DMS53 treated with DMSO at 0.1 percent for 48 hours (cell line): ENCODE measurements at regions not wholly inside any gene's neighbourhood (a gene's known extent, or its start where the extent isn't known, plus 50 kb on each side); places are given as distances from the start of the nearest gene placed in this dataset.

ENCODE experiments used
- DNase-seq: peaks from one replicate; lab custom pipeline; 2025; ENCODE audit not compliant: unreplicated experiment; lab: John Stamatoyannopoulos, UW

DNA sequence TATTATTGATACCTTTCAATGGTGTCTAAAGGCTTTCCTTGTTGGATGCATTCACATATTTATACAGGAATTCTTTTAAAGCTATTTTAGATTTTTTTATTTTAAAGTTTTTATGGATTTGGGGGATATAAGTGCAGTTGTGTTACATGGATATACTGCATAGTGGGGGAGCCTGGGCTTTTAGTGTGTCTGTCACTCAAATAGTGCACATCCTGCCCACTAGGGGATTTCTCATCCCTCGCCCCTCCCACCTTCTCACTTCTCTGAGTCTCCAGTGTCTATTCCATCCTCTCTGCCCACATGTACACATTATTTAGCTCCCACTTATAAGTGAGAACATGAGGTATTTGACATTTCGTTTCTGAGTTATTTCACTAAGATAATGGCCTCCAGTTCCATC, 154.0 kb upstream of the MKI67 start:
- DNase-seq, result no peak

- no peak for DNase-seq
Observed at GRCh38 chr10:128281343-128281742, 155.1 kb upstream of the MKI67 start.

GRCh38 chr10:128281861-128282260, 155.6 kb upstream of the MKI67 start:
- DNase-seq, result no peak

- no peak for DNase-seq
Observed at GRCh38 chr10:128286141-128286761, 160.0 kb upstream of the MKI67 start.

- no peak for DNase-seq
Observed at GRCh38 chr10:128286762-128287500, 160.7 kb upstream of the MKI67 start.

DNA sequence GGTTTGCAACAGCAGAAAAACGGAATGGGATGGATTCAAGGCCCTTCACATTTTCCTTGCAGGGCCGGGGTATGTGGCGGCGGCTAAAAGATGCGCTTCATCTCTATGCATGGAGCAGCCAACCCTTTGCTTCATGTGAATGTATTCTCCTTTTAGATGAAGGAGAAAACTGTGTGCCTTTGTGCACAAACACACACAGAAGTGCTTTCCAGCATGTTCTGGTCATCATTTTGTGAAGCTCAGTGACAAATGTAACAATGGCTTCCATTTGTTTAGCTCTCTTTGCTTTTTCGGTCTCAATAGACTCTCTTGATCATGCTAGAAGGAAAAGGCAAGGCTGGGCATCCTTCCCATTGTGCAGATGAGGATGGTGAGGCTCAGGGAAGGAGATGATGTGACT, 161.7 kb upstream of the MKI67 start:
- DNase-seq, result no peak

DNA sequence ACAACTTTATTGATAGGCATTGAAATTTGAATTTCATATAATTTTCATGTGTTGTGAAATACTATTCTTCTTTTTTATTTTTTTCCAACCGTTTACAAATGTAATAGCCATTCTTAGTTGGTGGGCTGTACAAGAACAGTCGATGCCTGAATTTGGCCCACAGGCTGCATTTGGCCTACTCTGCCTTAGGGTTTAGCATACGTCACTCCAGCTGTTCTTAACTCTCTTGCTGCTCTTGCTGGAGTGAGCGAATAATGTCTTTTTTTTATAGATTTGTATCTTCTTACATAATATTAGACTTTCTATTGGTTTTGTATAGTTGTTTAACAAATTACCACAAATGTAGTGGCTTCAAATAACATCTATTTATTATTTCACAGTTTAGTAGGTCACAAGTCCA, 163.4 kb upstream of the MKI67 start:
- DNase-seq, result no peak

GRCh38 chr10:128295003-128295402, 168.8 kb upstream of the MKI67 start:
- DNase-seq, result no peak

- no peak for DNase-seq
Observed at GRCh38 chr10:128296253-128297007, 170.2 kb upstream of the MKI67 start.

- no peak for DNase-seq
Observed at GRCh38 chr10:128297709-128298378, 171.6 kb upstream of the MKI67 start.

DNA sequence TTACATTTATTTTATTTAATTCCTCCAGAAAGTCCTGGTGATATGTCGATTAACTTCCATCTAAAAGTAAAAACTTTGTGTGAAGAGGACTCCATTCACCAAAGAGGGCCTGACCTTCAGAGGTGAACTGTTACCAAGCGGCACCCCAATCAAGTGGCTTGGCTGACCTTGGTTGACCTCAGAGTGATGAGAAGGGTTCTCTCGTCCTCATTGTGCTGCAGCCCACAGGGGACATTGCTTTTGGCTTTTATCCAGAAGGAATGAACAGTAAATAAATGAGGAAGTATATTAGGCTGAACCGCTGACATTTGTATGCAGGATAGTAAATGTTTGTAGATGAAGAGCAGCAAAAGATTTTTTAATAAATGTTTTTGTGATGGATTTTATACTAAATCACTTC, 172.4 kb upstream of the MKI67 start:
- DNase-seq, result no peak

GRCh38 chr10:128300290-128300824, 174.1 kb upstream of the MKI67 start:
- DNase-seq, result no peak

- DNase-seq, result no peak
Observed at GRCh38 chr10:128301051-128301450, 174.8 kb upstream of the MKI67 start.

DNA sequence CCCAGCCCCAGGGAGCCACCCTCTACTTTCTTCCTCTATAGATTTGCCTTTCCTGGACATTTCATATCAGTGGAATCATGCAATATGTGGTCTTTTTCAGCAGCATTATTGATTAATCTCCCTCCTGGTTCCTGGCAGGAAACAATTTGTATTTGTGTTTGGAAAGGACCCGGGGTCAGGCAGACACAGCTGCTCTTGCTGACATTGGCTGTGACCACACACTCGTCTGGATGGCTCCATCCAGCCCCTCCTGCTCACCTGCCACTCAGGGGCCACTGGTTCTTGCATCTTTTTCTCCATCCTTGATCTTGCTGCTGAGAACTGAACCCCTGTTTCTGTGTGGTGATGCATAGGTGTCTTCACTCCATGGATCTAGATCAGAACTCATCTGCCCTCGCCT, 176.6 kb upstream of the MKI67 start:
- DNase-seq, result no peak

- no peak for DNase-seq
Observed at GRCh38 chr10:128304271-128304670, 178.0 kb upstream of the MKI67 start.

DNA sequence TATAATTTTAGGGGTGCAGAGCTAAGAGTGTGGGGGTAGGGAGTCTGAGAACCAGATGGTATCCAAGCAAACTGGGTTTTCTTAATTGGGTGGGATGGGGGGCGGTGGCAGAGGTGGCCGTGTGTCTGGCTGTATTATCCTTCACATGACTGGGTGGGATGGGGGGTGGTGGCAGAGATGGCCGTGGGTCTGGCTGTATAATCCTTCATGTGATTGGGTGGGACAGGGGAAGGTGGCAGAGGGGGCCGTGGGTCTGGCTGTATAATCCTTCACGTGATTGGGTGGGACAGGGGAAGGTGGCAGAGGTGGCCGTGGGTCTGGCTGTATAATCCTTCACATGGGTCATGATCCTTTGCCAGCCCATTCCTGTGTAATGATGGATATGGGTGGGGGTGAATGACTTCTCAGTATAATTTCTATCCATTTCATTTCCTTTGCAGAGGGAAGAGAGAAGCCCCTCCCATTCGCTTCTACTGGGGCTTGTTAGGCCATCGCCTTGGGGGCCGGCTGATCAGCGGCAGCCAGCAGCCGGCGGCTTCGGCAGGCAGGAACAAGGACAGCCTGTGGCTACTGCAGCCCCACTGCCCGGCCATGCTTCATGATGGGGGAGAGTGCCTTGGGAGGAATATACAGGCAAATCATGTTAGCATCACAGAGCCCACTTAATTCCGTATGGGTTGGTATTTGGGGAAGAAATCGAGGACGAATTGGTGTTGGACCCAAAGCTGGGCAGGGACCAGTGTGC, 179.6 kb upstream of the MKI67 start:
- DNase-seq, result no peak

- no peak for DNase-seq
Observed at GRCh38 chr10:128306535-128306934, 180.3 kb upstream of the MKI67 start.

GRCh38 chr10:128306966-128307365, 180.7 kb upstream of the MKI67 start:
- DNase-seq, result no peak

DNA sequence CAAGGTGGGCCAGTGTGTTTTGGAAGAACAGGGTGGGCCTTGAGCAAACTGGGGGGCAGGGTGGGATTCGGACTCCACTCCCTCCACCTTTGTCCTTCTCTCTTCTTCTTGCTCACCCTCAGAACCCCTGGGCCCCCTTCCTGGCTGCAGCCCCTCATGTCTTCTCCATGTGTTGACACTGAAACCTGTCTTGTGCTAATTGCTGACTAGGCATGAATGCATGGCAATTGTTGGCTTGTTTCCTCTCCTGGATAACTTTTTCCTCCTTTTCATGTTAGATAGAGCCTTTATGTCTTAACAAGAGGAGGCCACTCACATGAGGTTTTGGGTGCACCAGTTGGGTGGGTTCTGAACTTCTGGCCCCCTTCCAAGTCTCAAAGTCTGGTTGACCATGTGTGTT, 181.6 kb upstream of the MKI67 start:
- DNase-seq, result no peak

GRCh38 chr10:128310971-128311658, 184.9 kb upstream of the MKI67 start:
- no peak for DNase-seq
